Activated T-helper 17 cell treated with anti-CD3 and anti-CD28 coated beads, Interleukin-2, amount 50 U/mL, for 72 hours (primary cell): ENCODE measurements at regions not wholly inside any gene's neighbourhood (a gene's known extent, or its start where the extent isn't known, plus 50 kb on each side); places are given as distances from the start of the nearest gene placed in this dataset.
A peak's percentile ranks its signal among the peaks of the same experiment; 100 is the strongest.

ENCODE experiments used
- ATAC-seq: fragments of 150-1000 bp; cut with Tn5 transposase; replicated peaks from 2 replicates; pipeline ENCODE4 v1.10.0; 2021; ENCODE audit warnings: mild to moderate bottlenecking, moderate library complexity
- H3K27ac Mint-ChIP-seq: one replicate; pipeline ENCODE4 v1.8.0; 2022; ENCODE audit warnings: mixed read lengths
- H3K27me3 Mint-ChIP-seq: one replicate; pipeline ENCODE4 v1.8.0; 2022; ENCODE audit warnings: mixed read lengths
- H3K36me3 Mint-ChIP-seq: one replicate; pipeline ENCODE4 v1.8.0; 2022; ENCODE audit warnings: low read depth, mild to moderate bottlenecking, mixed read lengths
- H3K4me1 Mint-ChIP-seq: one replicate; pipeline ENCODE4 v1.8.0; 2022; ENCODE audit warnings: mixed read lengths
- H3K4me3 Mint-ChIP-seq: one replicate; pipeline ENCODE4 v1.8.0; 2022; ENCODE audit warnings: mild to moderate bottlenecking, mixed read lengths
- H3K9me3 Mint-ChIP-seq: one replicate; pipeline ENCODE4 v1.8.0; 2022; ENCODE audit warnings: mixed read lengths

DNA sequence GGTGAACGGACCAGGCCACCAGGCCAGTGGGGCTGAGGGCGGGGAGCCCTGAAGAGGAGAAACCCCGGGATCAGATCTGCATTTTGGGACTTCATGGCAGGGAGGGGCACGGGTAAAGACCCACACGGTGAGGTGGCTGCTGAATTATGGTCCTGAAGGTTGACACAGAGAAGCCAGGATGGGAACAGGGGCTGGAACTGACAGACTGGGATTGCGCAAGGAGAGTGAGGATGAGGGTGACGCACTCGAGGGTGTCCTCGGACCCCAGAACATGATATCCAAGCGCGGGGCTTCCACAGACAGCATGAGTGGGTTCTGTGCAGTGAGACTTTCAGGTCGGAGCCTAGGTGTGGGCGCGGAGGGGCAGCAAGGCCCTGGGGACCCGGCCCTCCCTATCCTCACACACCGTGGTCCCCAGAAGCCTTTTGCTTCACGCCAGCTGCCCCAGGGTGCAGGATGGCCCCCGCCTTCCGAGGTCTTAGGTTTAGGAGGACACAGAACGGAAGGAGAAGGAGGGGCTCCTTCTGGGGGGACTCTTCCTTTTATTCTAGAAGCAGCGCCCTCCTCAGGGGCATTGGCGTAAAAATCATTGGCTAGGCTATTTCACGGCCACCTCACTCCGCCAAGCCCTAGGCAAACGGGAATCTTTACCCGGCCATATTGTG, 416.8 kb upstream of the HS6ST1 start:
- H3K36me3 Mint-ChIP-seq, result no peaks in the 10 kb centered on the region
- peaks cover 7% of the 10 kb centered on the region for H3K27me3 Mint-ChIP-seq
- no peak for ATAC-seq
- no peaks in the 10 kb centered on the region for H3K9me3 Mint-ChIP-seq
- no peak overlapping the region for H3K4me3 Mint-ChIP-seq
- H3K27ac Mint-ChIP-seq, result no peak overlapping the region
- H3K4me1 Mint-ChIP-seq, result no peaks in the 10 kb centered on the region

- Mint-ChIP-seq H3K27me3 (peaks cover 7% of the 10 kb centered on the region), H3K36me3 (no peaks in the 10 kb centered on the region), H3K9me3 (no peaks in the 10 kb centered on the region), H3K4me3 (peak overlapping the region; percentile 36), H3K4me1 (no peaks in the 10 kb centered on the region), H3K27ac (no peak overlapping the region)
- no peak for ATAC-seq
Observed at GRCh38 chr2:128736046-128736688, 417.5 kb upstream of the HS6ST1 start.

GRCh38 chr2:128736689-128737545, 418.2 kb upstream of the HS6ST1 start:
- Mint-ChIP-seq H3K27ac (no peak overlapping the region), H3K36me3 (no peaks in the 10 kb centered on the region), H3K4me1 (no peaks in the 10 kb centered on the region), H3K9me3 (no peaks in the 10 kb centered on the region), H3K4me3 (peak overlapping the region; percentile 36), H3K27me3 (peaks cover 7% of the 10 kb centered on the region)
- ATAC-seq, result peak; percentile 43

DNA sequence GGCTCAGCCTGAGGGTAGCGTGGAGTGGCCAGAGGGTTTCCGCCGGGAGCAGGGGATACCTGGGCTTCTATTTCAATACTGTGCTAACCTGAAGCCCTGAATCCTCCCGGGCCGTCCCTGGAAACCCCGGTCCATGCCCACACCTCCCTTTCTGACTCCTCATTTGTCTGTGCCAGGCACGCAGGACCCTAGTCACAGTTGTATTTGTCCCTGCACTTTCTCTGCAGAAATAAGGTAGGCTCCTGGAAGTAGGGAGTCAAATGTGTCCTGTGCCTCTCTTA, 418.8 kb upstream of the HS6ST1 start:
- no peak for ATAC-seq
- Mint-ChIP-seq H3K27ac (no peak overlapping the region), H3K4me3 (no peak overlapping the region), H3K9me3 (no peaks in the 10 kb centered on the region), H3K36me3 (no peaks in the 10 kb centered on the region), H3K27me3 (peaks cover 7% of the 10 kb centered on the region), H3K4me1 (no peaks in the 10 kb centered on the region)

GRCh38 chr2:128738446-128739110, 419.9 kb upstream of the HS6ST1 start:
- Mint-ChIP-seq H3K4me3 (no peak overlapping the region), H3K9me3 (no peaks in the 10 kb centered on the region), H3K27me3 (peaks cover 7% of the 10 kb centered on the region), H3K4me1 (no peaks in the 10 kb centered on the region), H3K36me3 (no peaks in the 10 kb centered on the region), H3K27ac (no peak overlapping the region)
- no peak for ATAC-seq

- Mint-ChIP-seq H3K36me3 (no peaks in the 10 kb centered on the region), H3K27me3 (peaks cover 3% of the 10 kb centered on the region), H3K9me3 (no peaks in the 10 kb centered on the region), H3K27ac (no peak overlapping the region), H3K4me3 (no peak overlapping the region), H3K4me1 (no peaks in the 10 kb centered on the region)
- no peak for ATAC-seq
Observed at GRCh38 chr2:128742467-128742866, 423.8 kb upstream of the HS6ST1 start.

- Mint-ChIP-seq H3K9me3 (no peaks in the 10 kb centered on the region), H3K4me1 (no peaks in the 10 kb centered on the region), H3K4me3 (no peak overlapping the region), H3K36me3 (no peaks in the 10 kb centered on the region), H3K27ac (no peak overlapping the region), H3K27me3 (no peaks in the 10 kb centered on the region)
- ATAC-seq, result no peak
Observed at GRCh38 chr2:128745946-128746345, 427.3 kb upstream of the HS6ST1 start.

- H3K27me3 Mint-ChIP-seq, result no peaks in the 10 kb centered on the region
- no peaks in the 10 kb centered on the region for H3K4me1 Mint-ChIP-seq
- H3K27ac Mint-ChIP-seq, result no peak overlapping the region
- no peaks in the 10 kb centered on the region for H3K36me3 Mint-ChIP-seq
- H3K4me3 Mint-ChIP-seq, result no peak overlapping the region
- no peaks in the 10 kb centered on the region for H3K9me3 Mint-ChIP-seq
- ATAC-seq, result no peak
Observed at GRCh38 chr2:128746356-128746755, 427.7 kb upstream of the HS6ST1 start.

- no peaks in the 10 kb centered on the region for H3K36me3 Mint-ChIP-seq
- peaks cover 6% of the 10 kb centered on the region for H3K27me3 Mint-ChIP-seq
- no peaks in the 10 kb centered on the region for H3K9me3 Mint-ChIP-seq
- H3K4me1 Mint-ChIP-seq, result no peaks in the 10 kb centered on the region
- no peak overlapping the region for H3K27ac Mint-ChIP-seq
- H3K4me3 Mint-ChIP-seq, result no peak overlapping the region
- ATAC-seq, result no peak
Observed at GRCh38 chr2:128748336-128748735, 429.7 kb upstream of the HS6ST1 start.

DNA sequence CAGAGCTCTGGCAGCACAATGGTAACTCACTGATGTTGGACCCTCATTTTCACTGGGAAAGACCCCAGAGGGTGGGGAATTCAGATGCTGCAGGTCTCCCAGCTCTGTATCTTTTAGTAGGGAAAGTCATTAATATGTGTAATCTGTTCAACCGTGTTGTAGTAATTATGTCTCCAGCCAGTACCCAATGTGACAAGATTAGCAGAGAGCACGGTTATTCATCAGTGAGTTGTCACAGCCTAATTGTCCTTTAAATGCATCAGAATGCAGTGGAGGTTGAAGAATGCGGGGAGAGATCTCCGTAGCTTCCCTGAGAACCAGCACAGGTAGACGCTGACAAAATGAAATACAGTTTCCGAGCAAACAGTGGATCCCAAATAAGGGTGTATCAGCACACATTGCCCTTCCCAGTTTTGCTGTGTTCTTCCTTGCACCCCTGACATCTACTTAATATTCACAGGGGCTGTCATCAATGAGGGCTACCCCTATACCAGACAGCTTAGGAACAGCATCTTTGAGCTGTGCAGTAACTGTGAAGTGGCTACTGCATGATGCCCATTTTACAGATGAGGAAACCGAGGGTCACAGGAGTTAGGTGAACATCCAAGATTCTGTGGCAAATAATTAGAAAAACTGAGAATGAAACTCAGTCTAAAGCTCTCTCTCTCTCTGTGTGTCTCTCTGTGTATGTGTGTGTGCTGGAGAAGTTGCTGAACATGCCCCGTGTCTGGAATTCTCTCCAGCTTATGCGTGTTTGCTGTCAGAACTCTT, 430.4 kb upstream of the HS6ST1 start:
- no peaks in the 10 kb centered on the region for H3K36me3 Mint-ChIP-seq
- no peak overlapping the region for H3K4me3 Mint-ChIP-seq
- peaks cover 4% of the 10 kb centered on the region for H3K4me1 Mint-ChIP-seq
- peaks cover 10% of the 10 kb centered on the region for H3K27me3 Mint-ChIP-seq
- H3K9me3 Mint-ChIP-seq, result no peaks in the 10 kb centered on the region
- H3K27ac Mint-ChIP-seq, result no peak overlapping the region
- no peak for ATAC-seq

GRCh38 chr2:128750328-128751165, 431.9 kb upstream of the HS6ST1 start:
- no peaks in the 10 kb centered on the region for H3K9me3 Mint-ChIP-seq
- H3K4me1 Mint-ChIP-seq, result peaks cover 4% of the 10 kb centered on the region
- no peak overlapping the region for H3K27ac Mint-ChIP-seq
- H3K27me3 Mint-ChIP-seq, result peaks cover 13% of the 10 kb centered on the region
- H3K36me3 Mint-ChIP-seq, result no peaks in the 10 kb centered on the region
- no peak overlapping the region for H3K4me3 Mint-ChIP-seq
- ATAC-seq, result no peak

DNA sequence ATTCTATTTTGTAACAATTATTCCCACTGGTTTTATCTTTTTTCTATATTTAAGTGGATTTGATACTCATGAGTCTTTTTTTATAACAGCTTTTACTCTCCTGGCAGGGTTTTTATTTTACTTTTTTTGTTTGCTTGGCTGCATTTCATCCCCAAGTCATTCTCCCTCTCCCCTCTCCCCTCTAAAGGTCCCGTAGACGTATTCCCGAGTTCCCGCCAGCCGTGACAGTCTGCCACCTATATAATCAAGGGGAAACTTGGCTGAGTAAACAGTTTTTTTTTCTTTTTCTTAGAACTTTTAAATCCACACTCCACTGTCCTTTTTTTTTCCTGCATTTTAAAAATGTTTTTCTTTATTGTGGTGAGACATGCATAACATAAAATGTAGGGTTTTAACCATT, 433.1 kb upstream of the HS6ST1 start:
- no peaks in the 10 kb centered on the region for H3K36me3 Mint-ChIP-seq
- H3K27ac Mint-ChIP-seq, result no peak overlapping the region
- peaks cover 4% of the 10 kb centered on the region for H3K4me1 Mint-ChIP-seq
- no peak overlapping the region for H3K4me3 Mint-ChIP-seq
- peaks cover 13% of the 10 kb centered on the region for H3K27me3 Mint-ChIP-seq
- no peak for ATAC-seq
- no peaks in the 10 kb centered on the region for H3K9me3 Mint-ChIP-seq

- Mint-ChIP-seq H3K9me3 (no peaks in the 10 kb centered on the region), H3K4me1 (peaks cover 4% of the 10 kb centered on the region), H3K4me3 (no peak overlapping the region), H3K27ac (no peak overlapping the region), H3K36me3 (no peaks in the 10 kb centered on the region), H3K27me3 (peaks cover 13% of the 10 kb centered on the region)
- ATAC-seq, result no peak
Observed at GRCh38 chr2:128752691-128753263, 434.1 kb upstream of the HS6ST1 start.
